ENCODE measurements at regions not wholly inside any gene's neighbourhood (a gene's known extent, or its start where the extent isn't known, plus 50 kb on each side); places are given as distances from the start of the nearest gene placed in this dataset.
"Not testable (repeated sequence)": the region's sequence is repeated elsewhere in the genome, so short reads cannot be mapped to it uniquely, and the experiment has no call there.

DNA sequence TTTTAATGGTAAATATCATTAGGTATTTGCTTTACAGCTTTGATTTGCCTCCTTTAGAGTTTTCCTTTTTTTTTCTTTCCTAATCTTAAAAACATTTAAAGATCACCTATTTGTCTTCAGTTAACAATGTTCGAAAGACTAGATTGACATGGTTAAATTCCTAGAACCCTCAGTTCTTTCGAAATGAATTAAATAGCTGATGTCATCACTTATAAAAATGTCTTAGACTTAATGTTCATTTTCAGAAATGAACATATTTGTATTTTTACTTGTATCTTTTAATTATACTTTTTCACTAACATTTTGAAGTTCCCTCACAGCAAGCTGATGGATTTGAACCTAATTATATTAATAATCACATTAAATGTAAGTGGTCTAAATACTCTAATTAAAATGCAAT lies 205.3 kb upstream of the IRX4 start:
- no peak for TF ChIP-seq EZH2 (IDR thresholded peaks at IDR 0.05; ENCODE audit: borderline replicate concordance, low read depth, low read length, severe bottlenecking)
- no peak for TF ChIP-seq CTCF (IDR thresholded peaks at IDR 0.05; ENCODE audit: borderline replicate concordance, extremely low read depth, low read length, poor library complexity, severe bottlenecking)
- H3K9me3 ChIP-seq (ENCODE audit: insufficient read depth, low read length, severe bottlenecking): no peaks in the 10 kb centered on the region
- no peaks in the 10 kb centered on the region for H3K36me3 ChIP-seq (ENCODE audit: insufficient read depth, low read length)
- no peak overlapping the region for H3K4me3 ChIP-seq (ENCODE audit: low read depth in 1 of 2, low read length in 2 of 2)
- no peaks in the 10 kb centered on the region for H4K20me1 ChIP-seq (ENCODE audit: insufficient read depth, low read length)
- H3K4me1 ChIP-seq (ENCODE audit: insufficient read depth, low read length): no peaks in the 10 kb centered on the region
- H2AFZ ChIP-seq (ENCODE audit: low read depth, low read length): no peak overlapping the region
- no peak overlapping the region for H3K4me2 ChIP-seq (ENCODE audit: insufficient read depth, low read length)
- no peak overlapping the region for H3K9ac ChIP-seq (ENCODE audit: low read depth, low read length)
- H3K27me3 ChIP-seq (ENCODE audit: insufficient read depth, low read length, poor library complexity): peaks cover 20% of the 10 kb centered on the region
- H3K27ac ChIP-seq (ENCODE audit: low read length): no peak overlapping the region
- no peaks in the 10 kb centered on the region for H3K79me2 ChIP-seq (ENCODE audit: insufficient read depth, low read length)
- ATAC-seq (ENCODE audit: insufficient read depth, low read depth) (no peak), DNase-seq (no peak)

DNA sequence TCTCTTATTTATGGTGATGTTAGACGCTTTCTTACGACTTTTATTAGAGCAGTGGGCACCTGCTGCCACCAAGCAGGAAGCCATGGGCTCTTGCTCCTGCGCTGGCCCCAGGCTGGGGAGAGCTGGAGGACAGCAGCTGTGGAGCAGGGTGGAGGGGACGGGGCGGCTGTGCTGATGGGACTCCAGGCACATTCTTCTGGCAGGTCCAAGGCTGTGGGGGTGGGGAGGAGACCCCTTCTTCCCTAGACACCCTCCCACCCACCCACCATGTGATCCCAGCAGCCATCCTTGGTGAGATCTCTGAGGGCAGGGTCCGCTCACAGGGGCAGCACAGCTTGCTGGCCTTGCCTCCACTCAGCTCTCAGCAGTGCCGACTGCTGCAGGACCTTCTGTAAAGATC lies 192.6 kb upstream of the IRX4 start:
- Histone ChIP-seq H3K27ac (ENCODE audit: low read length) (no peak overlapping the region), H3K4me1 (ENCODE audit: insufficient read depth, low read length) (no peaks in the 10 kb centered on the region), H2AFZ (ENCODE audit: low read depth, low read length) (no peak overlapping the region), H3K27me3 (ENCODE audit: insufficient read depth, low read length, poor library complexity) (no peaks in the 10 kb centered on the region), H3K9me3 (ENCODE audit: insufficient read depth, low read length, severe bottlenecking) (no peaks in the 10 kb centered on the region), H3K4me2 (ENCODE audit: insufficient read depth, low read length) (no peak overlapping the region), H3K9ac (ENCODE audit: low read depth, low read length) (no peak overlapping the region), H4K20me1 (ENCODE audit: insufficient read depth, low read length) (no peaks in the 10 kb centered on the region), H3K79me2 (ENCODE audit: insufficient read depth, low read length) (no peaks in the 10 kb centered on the region), H3K4me3 (ENCODE audit: low read depth in 1 of 2, low read length in 2 of 2) (no peak overlapping the region), H3K36me3 (ENCODE audit: insufficient read depth, low read length) (no peaks in the 10 kb centered on the region)
- ATAC-seq (ENCODE audit: insufficient read depth, low read depth) (no peak), DNase-seq (no peak)
- TF ChIP-seq EZH2 (IDR thresholded peaks at IDR 0.05; ENCODE audit: borderline replicate concordance, low read depth, low read length, severe bottlenecking): no peak
- no peak for TF ChIP-seq CTCF (IDR thresholded peaks at IDR 0.05; ENCODE audit: borderline replicate concordance, extremely low read depth, low read length, poor library complexity, severe bottlenecking)

DNA sequence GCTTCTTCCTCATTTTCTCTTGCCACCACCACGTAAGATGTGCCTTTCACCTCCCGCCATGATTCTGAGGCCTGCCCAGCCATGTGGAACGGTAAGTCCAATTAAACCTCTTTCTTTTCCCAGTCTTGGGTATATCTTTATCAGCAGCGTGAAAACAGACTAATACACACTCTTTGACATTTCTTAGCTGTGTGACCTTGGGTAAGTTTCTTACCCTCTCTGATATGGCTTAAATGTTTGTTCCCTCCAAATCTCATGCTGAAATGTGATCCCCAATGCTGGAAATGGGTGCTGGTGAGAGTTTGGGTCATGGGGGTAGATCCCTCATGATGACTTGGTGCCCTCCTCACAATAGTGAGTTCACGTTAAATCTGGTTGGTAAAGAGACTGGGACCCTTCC lies 188.8 kb upstream of the IRX4 start:
- no peaks in the 10 kb centered on the region for H4K20me1 ChIP-seq (ENCODE audit: insufficient read depth, low read length)
- no peak overlapping the region for H2AFZ ChIP-seq (ENCODE audit: low read depth, low read length)
- H3K9me3 ChIP-seq (ENCODE audit: insufficient read depth, low read length, severe bottlenecking): no peaks in the 10 kb centered on the region
- H3K9ac ChIP-seq (ENCODE audit: low read depth, low read length): no peak overlapping the region
- H3K4me1 ChIP-seq (ENCODE audit: insufficient read depth, low read length): no peaks in the 10 kb centered on the region
- no peak for ATAC-seq (ENCODE audit: insufficient read depth, low read depth)
- TF ChIP-seq EZH2 (IDR thresholded peaks at IDR 0.05; ENCODE audit: borderline replicate concordance, low read depth, low read length, severe bottlenecking) (no peak), CTCF (IDR thresholded peaks at IDR 0.05; ENCODE audit: borderline replicate concordance, extremely low read depth, low read length, poor library complexity, severe bottlenecking) (no peak)
- no peak overlapping the region for H3K27ac ChIP-seq (ENCODE audit: low read length)
- H3K79me2 ChIP-seq (ENCODE audit: insufficient read depth, low read length): no peaks in the 10 kb centered on the region
- H3K36me3 ChIP-seq (ENCODE audit: insufficient read depth, low read length): no peaks in the 10 kb centered on the region
- no peaks in the 10 kb centered on the region for H3K27me3 ChIP-seq (ENCODE audit: insufficient read depth, low read length, poor library complexity)
- no peak overlapping the region for H3K4me2 ChIP-seq (ENCODE audit: insufficient read depth, low read length)
- DNase-seq: no peak
- H3K4me3 ChIP-seq (ENCODE audit: low read depth in 1 of 2, low read length in 2 of 2): no peak overlapping the region

- H4K20me1 ChIP-seq (ENCODE audit: insufficient read depth, low read length); H3K4me1 ChIP-seq (ENCODE audit: insufficient read depth, low read length); H3K9me3 ChIP-seq (ENCODE audit: insufficient read depth, low read length, severe bottlenecking); H3K36me3 ChIP-seq (ENCODE audit: insufficient read depth, low read length); H3K9ac ChIP-seq (ENCODE audit: low read depth, low read length); H3K4me2 ChIP-seq (ENCODE audit: insufficient read depth, low read length); H3K27me3 ChIP-seq (ENCODE audit: insufficient read depth, low read length, poor library complexity); H3K79me2 ChIP-seq (ENCODE audit: insufficient read depth, low read length); DNase-seq; H2AFZ ChIP-seq (ENCODE audit: low read depth, low read length); H3K4me3 ChIP-seq (ENCODE audit: low read depth in 1 of 2, low read length in 2 of 2); H3K27ac ChIP-seq (ENCODE audit: low read length); ATAC-seq (ENCODE audit: insufficient read depth, low read depth): not testable (repeated sequence)
These were observed 188.1 kb upstream of the IRX4 start for GRCh38 chr5:2070787-2071186.

All from DND-41 (cell line).